HEK293 (cell line): ENCODE measurements at regions not wholly inside any gene's neighbourhood (a gene's known extent, or its start where the extent isn't known, plus 50 kb on each side); places are given as distances from the start of the nearest gene placed in this dataset.
"Not testable (repeated sequence)": the region's sequence is repeated elsewhere in the genome, so short reads cannot be mapped to it uniquely, and the experiment has no call there.

Source experiments
- CTCF ChIP-seq: fragments of 450-650 bp; formaldehyde crosslinking; IDR thresholded peaks from 2 replicates; pipeline ENCODE4 v1.5.1; 2016; ENCODE audit warnings: missing biosample characterization, missing genetic modification characterization
- KLF9 ChIP-seq: fragments of 450-650 bp; formaldehyde crosslinking; IDR thresholded peaks from 2 replicates; pipeline ENCODE4 v1.5.1; 2016; ENCODE audit warnings: missing biosample characterization, missing genetic modification characterization, low read depth
- REST ChIP-seq: fragments of 450-650 bp; formaldehyde crosslinking; IDR thresholded peaks from 2 replicates; pipeline ENCODE4 v1.5.1; 2016; ENCODE audit warnings: missing biosample characterization, missing genetic modification characterization
- SCRT2 ChIP-seq: fragments of 450-650 bp; formaldehyde crosslinking; IDR thresholded peaks from 2 replicates; pipeline ENCODE4 v1.5.1; 2016; ENCODE audit warnings: missing biosample characterization, missing genetic modification characterization
- SP2 ChIP-seq: fragments of 450-650 bp; formaldehyde crosslinking; IDR thresholded peaks from 2 replicates; pipeline ENCODE4 v1.5.1; 2016; ENCODE audit warnings: missing biosample characterization, missing genetic modification characterization
- TCF7L2 ChIP-seq: IDR thresholded peaks from 2 replicates; pipeline ENCODE4 v1.6.1; 2011; ENCODE audit warnings: low read depth, mild to moderate bottlenecking, inconsistent platforms, low read length, moderate library complexity, borderline replicate concordance
- ZNF214 ChIP-seq: fragments of 450-650 bp; formaldehyde crosslinking; IDR thresholded peaks from 2 replicates; pipeline ENCODE4 v1.5.1; 2017; ENCODE audit warnings: missing biosample characterization, mild to moderate bottlenecking, missing genetic modification characterization, borderline replicate concordance
- ZNF76 ChIP-seq: fragments of 450-650 bp; formaldehyde crosslinking; IDR thresholded peaks from 2 replicates; pipeline ENCODE4; 2016; ENCODE audit warnings: low read depth, missing biosample characterization, missing genetic modification characterization, borderline replicate concordance
- TF ChIP-seq, protein P1 (sequence below): fragments of 450-650 bp; formaldehyde crosslinking; IDR thresholded peaks from 2 replicates; pipeline ENCODE4 v1.5.1; 2016; ENCODE audit warnings: missing biosample characterization, missing genetic modification characterization
- TF ChIP-seq, protein P2 (sequence below): fragments of 450-650 bp; formaldehyde crosslinking; IDR thresholded peaks from 2 replicates; pipeline ENCODE4 v1.5.1; 2017; ENCODE audit warnings: missing biosample characterization, missing genetic modification characterization

GRCh38 chr7:149962685-149963319 is 89.0 kb downstream of the ATP6V0E2 start:
- not testable (repeated sequence) for TF ChIP-seq CTCF (tag by site-specific recombination); REST (tag by site-specific recombination); SP2 (tag by site-specific recombination); ZNF76; SCRT2 (tag by site-specific recombination); TCF7L2; KLF9; ZNF214 (tag by site-specific recombination)
- TF ChIP-seq, protein P1, sequence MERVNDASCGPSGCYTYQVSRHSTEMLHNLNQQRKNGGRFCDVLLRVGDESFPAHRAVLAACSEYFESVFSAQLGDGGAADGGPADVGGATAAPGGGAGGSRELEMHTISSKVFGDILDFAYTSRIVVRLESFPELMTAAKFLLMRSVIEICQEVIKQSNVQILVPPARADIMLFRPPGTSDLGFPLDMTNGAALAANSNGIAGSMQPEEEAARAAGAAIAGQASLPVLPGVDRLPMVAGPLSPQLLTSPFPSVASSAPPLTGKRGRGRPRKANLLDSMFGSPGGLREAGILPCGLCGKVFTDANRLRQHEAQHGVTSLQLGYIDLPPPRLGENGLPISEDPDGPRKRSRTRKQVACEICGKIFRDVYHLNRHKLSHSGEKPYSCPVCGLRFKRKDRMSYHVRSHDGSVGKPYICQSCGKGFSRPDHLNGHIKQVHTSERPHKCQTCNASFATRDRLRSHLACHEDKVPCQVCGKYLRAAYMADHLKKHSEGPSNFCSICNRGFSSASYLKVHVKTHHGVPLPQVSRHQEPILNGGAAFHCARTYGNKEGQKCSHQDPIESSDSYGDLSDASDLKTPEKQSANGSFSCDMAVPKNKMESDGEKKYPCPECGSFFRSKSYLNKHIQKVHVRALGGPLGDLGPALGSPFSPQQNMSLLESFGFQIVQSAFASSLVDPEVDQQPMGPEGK (tag by site-specific recombination), result not testable (repeated sequence)
- TF ChIP-seq, protein P2, sequence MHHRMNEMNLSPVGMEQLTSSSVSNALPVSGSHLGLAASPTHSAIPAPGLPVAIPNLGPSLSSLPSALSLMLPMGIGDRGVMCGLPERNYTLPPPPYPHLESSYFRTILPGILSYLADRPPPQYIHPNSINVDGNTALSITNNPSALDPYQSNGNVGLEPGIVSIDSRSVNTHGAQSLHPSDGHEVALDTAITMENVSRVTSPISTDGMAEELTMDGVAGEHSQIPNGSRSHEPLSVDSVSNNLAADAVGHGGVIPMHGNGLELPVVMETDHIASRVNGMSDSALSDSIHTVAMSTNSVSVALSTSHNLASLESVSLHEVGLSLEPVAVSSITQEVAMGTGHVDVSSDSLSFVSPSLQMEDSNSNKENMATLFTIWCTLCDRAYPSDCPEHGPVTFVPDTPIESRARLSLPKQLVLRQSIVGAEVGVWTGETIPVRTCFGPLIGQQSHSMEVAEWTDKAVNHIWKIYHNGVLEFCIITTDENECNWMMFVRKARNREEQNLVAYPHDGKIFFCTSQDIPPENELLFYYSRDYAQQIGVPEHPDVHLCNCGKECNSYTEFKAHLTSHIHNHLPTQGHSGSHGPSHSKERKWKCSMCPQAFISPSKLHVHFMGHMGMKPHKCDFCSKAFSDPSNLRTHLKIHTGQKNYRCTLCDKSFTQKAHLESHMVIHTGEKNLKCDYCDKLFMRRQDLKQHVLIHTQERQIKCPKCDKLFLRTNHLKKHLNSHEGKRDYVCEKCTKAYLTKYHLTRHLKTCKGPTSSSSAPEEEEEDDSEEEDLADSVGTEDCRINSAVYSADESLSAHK (tag by site-specific recombination), result not testable (repeated sequence)
